ENCODE measurements at regions not wholly inside any gene's neighbourhood (a gene's known extent, or its start where the extent isn't known, plus 50 kb on each side); places are given as distances from the start of the nearest gene placed in this dataset.

GRCh38 chr2:129641371-129641770, 338.1 kb upstream of the RAB6C start:
- TF ChIP-seq CTCF (IDR thresholded peaks at IDR 0.05) = no peak
- TF ChIP-seq EZH2 (IDR thresholded peaks at IDR 0.05) = no peak
- no peak for TF ChIP-seq EZH2phosphoT487 (IDR thresholded peaks at IDR 0.05)
- DNase-seq (ENCODE audit: low spot score) = no peak

DNA sequence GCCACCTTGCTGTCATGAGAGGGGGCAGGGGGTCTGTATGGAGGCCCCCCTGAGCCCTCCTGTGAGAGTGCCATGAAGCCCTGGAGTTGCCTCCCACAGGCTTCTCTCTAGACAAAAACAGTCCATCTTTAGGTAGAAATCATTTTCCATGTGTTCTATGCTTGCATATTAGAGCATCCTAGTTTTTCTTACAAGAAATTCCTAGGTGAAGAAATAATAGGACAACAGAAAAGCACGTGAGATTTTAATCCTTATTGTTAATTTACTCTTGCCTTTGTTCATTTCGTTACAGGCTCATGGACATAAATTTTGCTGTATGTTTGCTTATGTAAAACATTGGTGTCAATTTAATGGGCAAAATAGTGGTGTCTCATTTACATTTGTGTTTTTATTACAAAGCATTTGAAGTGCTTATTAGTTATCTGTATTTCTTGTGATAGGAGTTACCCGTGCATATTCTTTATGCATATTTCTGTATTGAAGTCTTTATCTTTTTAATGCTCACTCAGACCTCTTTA, 336.9 kb upstream of the RAB6C start:
- Histone ChIP-seq H4K20me1 (ENCODE audit: low read depth) (no peaks in the 10 kb centered on the region), H3F3A (ENCODE audit: low read depth) (no peaks in the 10 kb centered on the region), H3K4me2 (no peak overlapping the region), H3K36me3 (no peaks in the 10 kb centered on the region), H3K4me3 (no peak overlapping the region), H2AFZ (replicated peaks) (no peak overlapping the region), H3K27me3 (no peaks in the 10 kb centered on the region), H3K9ac (no peak overlapping the region), H3K4me1 (no peaks in the 10 kb centered on the region), H3K9me3 (ENCODE audit: low read depth) (no peaks in the 10 kb centered on the region), H3K27ac (no peak overlapping the region), H3K79me2 (ENCODE audit: low read depth) (no peaks in the 10 kb centered on the region)
- no peaks in the 10 kb centered on the region for H3K27me3 Mint-ChIP-seq (ENCODE audit: insufficient read depth, low read depth)
- DNase-seq (ENCODE audit: low spot score) = no peak
- TF ChIP-seq EZH2 (IDR thresholded peaks at IDR 0.05) (no peak), CTCF (IDR thresholded peaks at IDR 0.05) (no peak), EZH2phosphoT487 (IDR thresholded peaks at IDR 0.05) (no peak)
- H3K36me3 Mint-ChIP-seq = no peaks in the 10 kb centered on the region
- H3K4me3 Mint-ChIP-seq = no peak overlapping the region
- H3K9me3 Mint-ChIP-seq = no peaks in the 10 kb centered on the region
- H3K4me1 Mint-ChIP-seq = no peaks in the 10 kb centered on the region
- H3K27ac Mint-ChIP-seq = no peak overlapping the region

More at GRCh38 chr2:129641371-129641770, 338.1 kb upstream of the RAB6C start:
- no peaks in the 10 kb centered on the region for H3K36me3 Mint-ChIP-seq
- H3K9me3 Mint-ChIP-seq = no peaks in the 10 kb centered on the region
- no peak overlapping the region for H3K4me3 Mint-ChIP-seq
- Histone ChIP-seq H3K79me2 (ENCODE audit: low read depth) (no peaks in the 10 kb centered on the region), H3F3A (ENCODE audit: low read depth) (no peaks in the 10 kb centered on the region), H3K4me3 (no peak overlapping the region), H3K4me1 (no peaks in the 10 kb centered on the region), H3K9ac (no peak overlapping the region), H2AFZ (replicated peaks) (no peak overlapping the region), H3K36me3 (no peaks in the 10 kb centered on the region), H3K9me3 (ENCODE audit: low read depth) (no peaks in the 10 kb centered on the region), H3K4me2 (no peak overlapping the region), H4K20me1 (ENCODE audit: low read depth) (no peaks in the 10 kb centered on the region), H3K27ac (no peak overlapping the region), H3K27me3 (no peaks in the 10 kb centered on the region)
- H3K27ac Mint-ChIP-seq = no peak overlapping the region
- no peaks in the 10 kb centered on the region for H3K27me3 Mint-ChIP-seq (ENCODE audit: insufficient read depth, low read depth)
- no peaks in the 10 kb centered on the region for H3K4me1 Mint-ChIP-seq

- no peaks in the 10 kb centered on the region for H3F3A ChIP-seq (ENCODE audit: low read depth)
- H3K36me3 ChIP-seq = no peaks in the 10 kb centered on the region
- no peak overlapping the region for H3K27ac ChIP-seq
- Mint-ChIP-seq H3K4me1 (peaks cover 6% of the 10 kb centered on the region), H3K4me3 (no peak overlapping the region), H3K9me3 (no peaks in the 10 kb centered on the region), H3K27me3 (ENCODE audit: insufficient read depth, low read depth) (no peaks in the 10 kb centered on the region), H3K27ac (no peak overlapping the region), H3K36me3 (no peaks in the 10 kb centered on the region)
- H4K20me1 ChIP-seq (ENCODE audit: low read depth) = no peaks in the 10 kb centered on the region
- no peak overlapping the region for H2AFZ ChIP-seq (replicated peaks)
- no peak overlapping the region for H3K4me3 ChIP-seq
- H3K27me3 ChIP-seq = no peaks in the 10 kb centered on the region
- no peaks in the 10 kb centered on the region for H3K79me2 ChIP-seq (ENCODE audit: low read depth)
- no peaks in the 10 kb centered on the region for H3K9me3 ChIP-seq (ENCODE audit: low read depth)
- no peak overlapping the region for H3K9ac ChIP-seq
- H3K4me1 ChIP-seq = no peaks in the 10 kb centered on the region
- no peak overlapping the region for H3K4me2 ChIP-seq
- DNase-seq (ENCODE audit: low spot score) = no peak
- TF ChIP-seq CTCF (IDR thresholded peaks at IDR 0.05) (no peak), EZH2phosphoT487 (IDR thresholded peaks at IDR 0.05) (no peak), EZH2 (IDR thresholded peaks at IDR 0.05) (no peak)
Measured at GRCh38 chr2:129645335-129645734, 334.1 kb upstream of the RAB6C start.

Measured in neural progenitor cell (in vitro differentiated cells).